SK-N-SH (cell line): ENCODE measurements at regions not wholly inside any gene's neighbourhood (a gene's known extent, or its start where the extent isn't known, plus 50 kb on each side); places are given as distances from the start of the nearest gene placed in this dataset.

Source experiments
- CTCF ChIA-PET: fragments of 300-600, 350-600 bp; formaldehyde crosslinking; extraction: SDS; loops from one replicate; lab custom pipeline; 2021; lab: Yijun Ruan, JAX
- POLR2A ChIA-PET: fragments of 350-600 bp; sonication (Branson Sonifier 250); formaldehyde crosslinking; extraction: SDS; loops from one replicate; lab custom pipeline; 2020; ENCODE audit warnings: antibody characterized with exemption, inconsistent platforms; lab: Yijun Ruan, JAX
- DNase-seq: peaks from one replicate; pipeline ENCODE4 v3.0.0; 2012
- H2AFZ ChIP-seq: fragments of 200-600 bp; sonication (generic); 2 replicates; pipeline ENCODE4 v1.8.1; 2016; ENCODE audit warnings: antibody characterized with exemption, mild to moderate bottlenecking, low read depth
- H3F3A ChIP-seq: fragments of 200-600 bp; sonication (generic); replicated peaks from 2 replicates; pipeline ENCODE3; 2016; ENCODE audit warnings: antibody characterized with exemption, mild to moderate bottlenecking; ENCODE audit not compliant: insufficient read depth
- H3K27ac ChIP-seq, 2 experiments: fragments of 200-500 bp in 1 of 2; fragments of 200-600 bp in 1 of 2; sonication (Bioruptor generic) in 1 of 2; sonication (generic), shearing (Covaris generic) in 1 of 2; 2 replicates each; pipeline versions ENCODE4 v1.5.1 to v1.6.1; 2014 to 2016; ENCODE audit warnings: low read depth in 2 of 2, inconsistent platforms in 1 of 2, low read length in 1 of 2, mild to moderate bottlenecking in 1 of 2, mixed read lengths in 1 of 2
- H3K27me3 ChIP-seq: fragments of 200-600 bp; sonication (generic), shearing (Covaris generic); 2 replicates; pipeline ENCODE4 v1.6.1; 2016; ENCODE audit warnings: mixed run types; ENCODE audit not compliant: insufficient read depth
- H3K36me3 ChIP-seq, 2 experiments: fragments of 200-500 bp in 1 of 2; fragments of 200-600 bp in 1 of 2; sonication (Bioruptor generic) in 1 of 2; sonication (generic) in 1 of 2; replicated peaks in 1 of 2; 2 replicates each; pipeline versions ENCODE3 to v1.5.1; 2014 to 2016; ENCODE audit warnings: low read length in 1 of 2, mild to moderate bottlenecking in 1 of 2; ENCODE audit not compliant: insufficient read depth in 2 of 2, control insufficient read depth in 1 of 2
- H3K4me1 ChIP-seq, 2 experiments: fragments of 200-500 bp in 1 of 2; fragments of 200-600 bp in 1 of 2; sonication (Bioruptor generic) in 1 of 2; sonication (generic), shearing (Covaris generic) in 1 of 2; 2 replicates each; pipeline versions ENCODE4 v1.5.1 to v1.6.1; 2014 to 2016; ENCODE audit warnings: low read depth in 1 of 2, low read length in 1 of 2, mixed run types in 1 of 2; ENCODE audit not compliant: insufficient read depth in 2 of 2, control insufficient read depth in 1 of 2
- H3K4me2 ChIP-seq: fragments of 200-600 bp; sonication (generic), shearing (Covaris generic); 2 replicates; pipeline ENCODE4 v1.6.1; 2017; ENCODE audit warnings: mixed run types
- H3K4me3 ChIP-seq, 2 experiments: fragments of 200-500 bp in 1 of 2; fragments of 200-600 bp in 1 of 2; sonication (Bioruptor generic) in 1 of 2; sonication (generic), shearing (Covaris generic) in 1 of 2; 2 replicates each; pipeline versions ENCODE4 v1.5.1 to v1.8.1; 2014 to 2016; ENCODE audit warnings: low read depth in 2 of 2, inconsistent platforms in 1 of 2, low read length in 1 of 2, mild to moderate bottlenecking in 1 of 2, mixed read lengths in 1 of 2, moderate library complexity in 1 of 2
- H3K79me2 ChIP-seq: fragments of 200-600 bp; sonication (generic); 2 replicates; pipeline ENCODE4 v1.8.1; 2017; ENCODE audit warnings: mild to moderate bottlenecking; ENCODE audit not compliant: insufficient read depth
- H3K9ac ChIP-seq: fragments of 200-600 bp; sonication (generic); 2 replicates; pipeline ENCODE4 v1.6.1; 2017; ENCODE audit warnings: mixed run types
- H3K9me2 ChIP-seq: fragments of 200-600 bp; sonication (generic); 2 replicates; pipeline ENCODE4 v1.6.1; 2017; ENCODE audit warnings: mixed run types
- H3K9me3 ChIP-seq: fragments of 200-600 bp; sonication (generic); 2 replicates; pipeline ENCODE4 v1.6.1; 2017; ENCODE audit warnings: mixed run types, mild to moderate bottlenecking, moderate library complexity
- H4K20me1 ChIP-seq: fragments of 200-600 bp; sonication (generic); 2 replicates; pipeline ENCODE4 v1.6.1; 2017; ENCODE audit warnings: mild to moderate bottlenecking, mixed run types; ENCODE audit not compliant: insufficient read depth
- ELF1 ChIP-seq: IDR thresholded peaks from 2 replicates; pipeline ENCODE4 v1.4.0; 2012
- EP300 ChIP-seq, 2 experiments: IDR thresholded peaks; 2 replicates each; pipeline versions ENCODE4 v1.4.0 to v1.6.1; 2012; ENCODE audit warnings: borderline replicate concordance in 1 of 2, low read depth in 1 of 2, low read length in 1 of 2
- FOSL2 ChIP-seq: IDR thresholded peaks from 2 replicates; pipeline ENCODE4 v1.4.0; 2012; ENCODE audit warnings: low read depth, mild to moderate bottlenecking, moderate library complexity, borderline replicate concordance
- FOXJ3 ChIP-seq: sonication (generic); formaldehyde crosslinking; IDR thresholded peaks from 2 replicates; pipeline ENCODE4 v1.5.1; 2020; ENCODE audit warnings: mild to moderate bottlenecking, missing genetic modification reagents
- MEF2A ChIP-seq: IDR thresholded peaks from 2 replicates; pipeline ENCODE4 v1.4.0; 2012; ENCODE audit warnings: low read depth, borderline replicate concordance
- NFIC ChIP-seq: IDR thresholded peaks from 2 replicates; pipeline ENCODE4 v1.4.0; 2012; ENCODE audit warnings: borderline replicate concordance
- NRF1 ChIP-seq: IDR thresholded peaks from 2 replicates; pipeline ENCODE4 v1.6.1; 2012; ENCODE audit warnings: low read depth, mild to moderate bottlenecking, low read length
- RAD21 ChIP-seq: IDR thresholded peaks from 2 replicates; pipeline ENCODE4 v1.6.1; 2012; ENCODE audit warnings: mild to moderate bottlenecking, low read length
- RCOR1 ChIP-seq: fragments of 150-350 bp; IDR thresholded peaks from 2 replicates; pipeline ENCODE4 v1.6.1; 2017; ENCODE audit warnings: antibody characterized with exemption, low read length
- RFX5 ChIP-seq: IDR thresholded peaks from 2 replicates; pipeline ENCODE4 v1.6.1; 2012; ENCODE audit warnings: mild to moderate bottlenecking, improper control_type of control experiment, low read length
- RXRA ChIP-seq: IDR thresholded peaks from 2 replicates; pipeline ENCODE4 v1.4.0; 2012; ENCODE audit warnings: low read depth, mild to moderate bottlenecking, borderline replicate concordance
- TAF1 ChIP-seq: IDR thresholded peaks from 2 replicates; pipeline ENCODE4 v1.6.1; 2012; ENCODE audit warnings: low read depth, mild to moderate bottlenecking, low read length, moderate library complexity, borderline replicate concordance
- TCF12 ChIP-seq: IDR thresholded peaks from 2 replicates; pipeline ENCODE4 v1.4.0; 2012
- USF2 ChIP-seq: fragments of 150-350 bp; IDR thresholded peaks from 2 replicates; pipeline ENCODE4 v1.6.1; 2017; ENCODE audit warnings: antibody characterized with exemption, low read length, low read depth, borderline replicate concordance
- YY1 ChIP-seq: IDR thresholded peaks from 2 replicates; pipeline ENCODE4 v1.4.0; 2012; ENCODE audit warnings: low read depth, mild to moderate bottlenecking
- WGBS: methylation state at CpG from one replicate; pipeline ENCODE4 v1.1.6; 2017; ENCODE audit warnings: low lambda C conversion rate; 5-methylcytosine and 5-hydroxymethylcytosine counted together
- TF ChIP-seq, protein P1 (sequence below): IDR thresholded peaks from 2 replicates; pipeline ENCODE4 v1.4.0; 2012; ENCODE audit warnings: low read depth

GRCh38 chr6:131427434-131428058 is 145.5 kb upstream of the ARG1 start:
- CTCF ChIA-PET = no interaction called here
- TF ChIP-seq EP300 (IDR thresholded peaks at IDR 0.05; ENCODE audit: borderline replicate concordance in 1 of 2, low read depth in 1 of 2, low read length in 1 of 2) = no peak
- no peak for TF ChIP-seq NFIC
- no peak for TF ChIP-seq TCF12

DNA sequence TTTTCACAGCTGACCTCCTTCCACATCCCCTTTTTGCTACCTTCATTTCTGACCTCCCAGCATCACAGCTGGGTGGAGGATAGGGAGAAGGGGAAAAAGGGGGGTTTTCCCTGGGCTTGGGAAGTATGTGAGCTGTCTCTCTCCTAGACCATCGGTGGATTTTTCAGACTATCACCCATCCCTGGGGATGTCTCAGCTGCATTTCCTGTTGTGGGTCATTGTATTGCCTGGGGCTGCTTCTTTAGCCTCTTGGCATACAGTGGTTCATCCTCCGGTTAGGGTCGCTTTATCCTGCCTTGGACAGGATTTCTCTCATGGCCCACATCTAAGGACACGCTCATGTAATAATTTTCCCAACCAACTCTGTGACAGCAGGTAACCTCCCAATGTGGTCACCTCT is 142.5 kb upstream of the ARG1 start:
- CTCF ChIA-PET = interaction anchor here (1.1 kb wide), 1 partner anchor 25 kb away, joined by 3 read pairs; no protein-coding TSS in a partner anchor
- Histone ChIP-seq H3K4me1 (no peaks in the 10 kb centered on the region), H3K9ac (no peak overlapping the region), H3K9me3 (no peaks in the 10 kb centered on the region), H3K27ac (no peak overlapping the region), H3K4me3 (no peak overlapping the region), H3K9me2 (no peaks in the 10 kb centered on the region), H3K27me3 (no peaks in the 10 kb centered on the region; the same call in 1 of the 2 replicates), H3K36me3 (no peaks in the 10 kb centered on the region), H3K79me2 (no peaks in the 10 kb centered on the region), H2AFZ (no peak overlapping the region), H3K4me2 (no peak overlapping the region), H3F3A (no peaks in the 10 kb centered on the region), H4K20me1 (no peaks in the 10 kb centered on the region)
- POLR2A ChIA-PET = no interaction called here
- DNase-seq = no peak
- 32% methylated on average over 3 of the region's 4 CpGs for WGBS
- TF ChIP-seq YY1 (no peak), TAF1 (no peak), ELF1 (no peak), FOXJ3 (CRISPR knock-in tag) (no peak), TCF12 (no peak), RFX5 (no peak), NRF1 (no peak), USF2 (no peak), MEF2A (no peak), RAD21 (no peak), RCOR1 (no peak), FOSL2 (no peak), RXRA (no peak)
- TF ChIP-seq, protein P1, sequence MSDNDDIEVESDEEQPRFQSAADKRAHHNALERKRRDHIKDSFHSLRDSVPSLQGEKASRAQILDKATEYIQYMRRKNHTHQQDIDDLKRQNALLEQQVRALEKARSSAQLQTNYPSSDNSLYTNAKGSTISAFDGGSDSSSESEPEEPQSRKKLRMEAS = no peak

More at GRCh38 chr6:131427434-131428058, 145.5 kb upstream of the ARG1 start:
- Histone ChIP-seq H3K9me3 (no peaks in the 10 kb centered on the region), H3K27ac (no peak overlapping the region), H3F3A (no peaks in the 10 kb centered on the region), H3K4me3 (no peak overlapping the region), H3K9ac (no peak overlapping the region), H3K4me1 (no peaks in the 10 kb centered on the region), H3K27me3 (no peaks in the 10 kb centered on the region; the same call in 1 of the 2 replicates), H3K9me2 (no peaks in the 10 kb centered on the region), H3K4me2 (no peak overlapping the region), H2AFZ (no peak overlapping the region), H4K20me1 (no peaks in the 10 kb centered on the region), H3K36me3 (no peaks in the 10 kb centered on the region), H3K79me2 (no peaks in the 10 kb centered on the region)
- DNase-seq = no peak
- WGBS = 7% methylated on average over 5 of the region's 5 CpGs
- POLR2A ChIA-PET = no interaction called here
